ENCODE measurements at regions not wholly inside any gene's neighbourhood (a gene's known extent, or its start where the extent isn't known, plus 50 kb on each side); places are given as distances from the start of the nearest gene placed in this dataset.

GRCh38 chr2:53095664-53096063 lies 671.9 kb upstream of the CHAC2 start (continued):
- TF ChIP-seq REST (IDR thresholded peaks at IDR 0.05; ENCODE audit: unreplicated experiment) (no peak), ZNF114 (CRISPR knock-in tag; IDR thresholded peaks at IDR 0.05) (no peak), NANOG (IDR thresholded peaks at IDR 0.05; ENCODE audit: borderline replicate concordance) (no peak)

GRCh38 chr2:53095227-53095626 lies 672.4 kb upstream of the CHAC2 start:
- H3K27ac Mint-ChIP-seq, result no peak overlapping the region
- Histone ChIP-seq H4K20me1 (replicated peaks; ENCODE audit: insufficient read depth) (no peaks in the 10 kb centered on the region), H3K79me2 (replicated peaks; ENCODE audit: insufficient read depth) (no peaks in the 10 kb centered on the region), H2AFZ (no peak overlapping the region), H3K4me3 (no peak overlapping the region), H3K4me1 (ENCODE audit: insufficient read depth) (no peaks in the 10 kb centered on the region), H3K4me2 (no peak overlapping the region), H3K36me3 (ENCODE audit: insufficient read depth) (no peaks in the 10 kb centered on the region), H3K9me2 (ENCODE audit: insufficient read depth) (peaks cover 9% of the 10 kb centered on the region), H3K27me3 (ENCODE audit: insufficient read depth) (no peaks in the 10 kb centered on the region), H3F3A (replicated peaks; ENCODE audit: low read depth) (no peaks in the 10 kb centered on the region), H3K27ac (ENCODE audit: low read depth) (no peak overlapping the region)
- no peaks in the 10 kb centered on the region for H3K27me3 Mint-ChIP-seq (ENCODE audit: insufficient read depth, low read depth, poor library complexity)
- DNase-seq (ENCODE audit: low spot score), result no peak
- H3K4me1 Mint-ChIP-seq, result peaks cover 13% of the 10 kb centered on the region; the same call in 2 of the 3 replicates
- no peak for ATAC-seq
- H3K36me3 Mint-ChIP-seq (ENCODE audit: low read depth), result peaks cover 2% of the 10 kb centered on the region; the same call in 1 of the 3 replicates
- H3K9me3 Mint-ChIP-seq, result no peaks in the 10 kb centered on the region
- H3K4me3 Mint-ChIP-seq, result no peak overlapping the region
- TF ChIP-seq CREB1 (CRISPR knock-in tag; IDR thresholded peaks at IDR 0.05; ENCODE audit: low read depth), result no peak
- TF ChIP-seq POLR2AphosphoS5 (IDR thresholded peaks at IDR 0.05; ENCODE audit: low read depth), result no peak
- no peak for TF ChIP-seq JUNB (IDR thresholded peaks at IDR 0.05; ENCODE audit: unreplicated experiment)
- TF ChIP-seq STAT1 (IDR thresholded peaks at IDR 0.05; ENCODE audit: unreplicated experiment), result no peak

GRCh38 chr2:53093355-53093754 lies 674.2 kb upstream of the CHAC2 start:
- no peaks in the 10 kb centered on the region for H3K9me3 Mint-ChIP-seq
- ATAC-seq (no peak), DNase-seq (ENCODE audit: low spot score) (no peak)
- no peaks in the 10 kb centered on the region for H3K4me1 ChIP-seq (ENCODE audit: insufficient read depth)
- H3K27me3 Mint-ChIP-seq (ENCODE audit: insufficient read depth, low read depth, poor library complexity), result peaks cover 2% of the 10 kb centered on the region
- peaks cover 12% of the 10 kb centered on the region; the same call in 2 of the 3 replicates for H3K36me3 Mint-ChIP-seq (ENCODE audit: low read depth)
- H3K27ac Mint-ChIP-seq, result no peak overlapping the region
- no peak overlapping the region for H3K4me3 Mint-ChIP-seq
- H3F3A ChIP-seq (replicated peaks; ENCODE audit: low read depth), result no peaks in the 10 kb centered on the region
- no peak overlapping the region for H3K27ac ChIP-seq (ENCODE audit: low read depth)
- peaks cover 13% of the 10 kb centered on the region; the same call in 2 of the 3 replicates for H3K4me1 Mint-ChIP-seq
- no peaks in the 10 kb centered on the region for H3K79me2 ChIP-seq (replicated peaks; ENCODE audit: insufficient read depth)
- H3K4me2 ChIP-seq, result no peak overlapping the region
- H3K4me3 ChIP-seq, result no peak overlapping the region
- no peaks in the 10 kb centered on the region for H4K20me1 ChIP-seq (replicated peaks; ENCODE audit: insufficient read depth)
- H3K9me2 ChIP-seq (ENCODE audit: insufficient read depth), result peaks cover 9% of the 10 kb centered on the region
- no peak overlapping the region for H2AFZ ChIP-seq
- no peaks in the 10 kb centered on the region for H3K36me3 ChIP-seq (ENCODE audit: insufficient read depth)
- no peaks in the 10 kb centered on the region for H3K27me3 ChIP-seq (ENCODE audit: insufficient read depth)
- no peak for TF ChIP-seq CTCF (conservative IDR thresholded peaks at IDR 0.05; ENCODE audit: low read depth in 2 of 2)
- TF ChIP-seq ZNF331 (CRISPR knock-in tag; IDR thresholded peaks at IDR 0.05; ENCODE audit: low read depth), result no peak
- TF ChIP-seq CREB1 (CRISPR knock-in tag; IDR thresholded peaks at IDR 0.05; ENCODE audit: low read depth), result no peak
- TF ChIP-seq POLR2AphosphoS5 (IDR thresholded peaks at IDR 0.05; ENCODE audit: low read depth), result no peak
- no peak for TF ChIP-seq EZH2 (IDR thresholded peaks at IDR 0.05; ENCODE audit: low read depth, unreplicated experiment)
- TF ChIP-seq NANOG (IDR thresholded peaks at IDR 0.05; ENCODE audit: borderline replicate concordance), result no peak
- no peak for TF ChIP-seq ETS1 (IDR thresholded peaks at IDR 0.05)
- TF ChIP-seq ZNF114 (CRISPR knock-in tag; IDR thresholded peaks at IDR 0.05), result no peak
- TF ChIP-seq JUNB (IDR thresholded peaks at IDR 0.05; ENCODE audit: unreplicated experiment), result no peak

Measured in GM23338 (cell line).